Glutamatergic neuron (in vitro differentiated cells): ENCODE measurements at regions not wholly inside any gene's neighbourhood (a gene's known extent, or its start where the extent isn't known, plus 50 kb on each side); places are given as distances from the start of the nearest gene placed in this dataset.
"Not testable (repeated sequence)": the region's sequence is repeated elsewhere in the genome, so short reads cannot be mapped to it uniquely, and the experiment has no call there.

Experiments used
- DNase-seq: peaks from one replicate; pipeline ENCODE4 v3.0.0; 2022
- H3K27ac Mint-ChIP-seq: one replicate; pipeline ENCODE4 v1.8.0; 2020; ENCODE audit warnings: mild to moderate bottlenecking, mixed read lengths, inconsistent platforms; ENCODE audit not compliant: unreplicated experiment
- H3K27me3 Mint-ChIP-seq: one replicate; pipeline ENCODE4 v1.8.0; 2020; ENCODE audit warnings: mild to moderate bottlenecking, moderate library complexity, mixed read lengths, inconsistent platforms; ENCODE audit not compliant: unreplicated experiment
- H3K36me3 Mint-ChIP-seq: one replicate; pipeline ENCODE4 v1.8.0; 2020; ENCODE audit warnings: mild to moderate bottlenecking, mixed read lengths, inconsistent platforms; ENCODE audit not compliant: unreplicated experiment
- H3K4me1 Mint-ChIP-seq: one replicate; pipeline ENCODE4 v1.8.0; 2020; ENCODE audit warnings: mild to moderate bottlenecking, low read depth, mixed read lengths, inconsistent platforms; ENCODE audit not compliant: unreplicated experiment
- H3K4me3 Mint-ChIP-seq: one replicate; pipeline ENCODE4 v1.8.0; 2020; ENCODE audit warnings: mild to moderate bottlenecking, mixed read lengths, inconsistent platforms; ENCODE audit not compliant: unreplicated experiment
- H3K9me3 Mint-ChIP-seq: one replicate; pipeline ENCODE4 v1.8.0; 2020; ENCODE audit warnings: mild to moderate bottlenecking, moderate library complexity, mixed read lengths, inconsistent platforms; ENCODE audit not compliant: unreplicated experiment

DNA sequence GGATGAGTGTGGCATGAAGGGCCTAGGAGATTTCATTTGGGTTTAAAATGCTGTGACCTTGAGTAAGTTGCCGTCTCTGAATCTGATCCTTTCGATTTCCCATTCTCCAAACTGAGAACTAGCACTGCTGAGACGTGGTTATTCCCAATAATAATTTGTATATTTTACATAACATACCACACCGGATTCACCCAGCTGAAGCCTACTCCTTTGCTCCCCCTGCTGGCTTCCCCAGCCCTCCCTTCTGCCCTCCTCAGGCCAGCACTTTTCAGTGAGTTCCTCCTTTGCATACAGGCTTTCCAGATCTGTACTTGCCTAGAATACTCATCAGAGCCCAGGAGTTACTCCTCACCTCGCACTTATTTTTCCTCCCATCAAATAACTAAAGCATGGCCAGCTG is 255.1 kb downstream of the OR4F29 start:
- H3K27ac Mint-ChIP-seq, H3K27me3 Mint-ChIP-seq, DNase-seq, H3K9me3 Mint-ChIP-seq, H3K4me1 Mint-ChIP-seq, H3K36me3 Mint-ChIP-seq, H3K4me3 Mint-ChIP-seq: not testable (repeated sequence)

- not testable (repeated sequence) for H3K27me3 Mint-ChIP-seq, H3K36me3 Mint-ChIP-seq, H3K4me1 Mint-ChIP-seq, H3K9me3 Mint-ChIP-seq
- Mint-ChIP-seq H3K4me3 (peak overlapping the region; percentile 49), H3K27ac (peak overlapping the region; percentile 75)
- peak; percentile 40 for DNase-seq
These were observed 260.0 kb downstream of the OR4F29 start for GRCh38 chr1:191296-192049.

GRCh38 chr1:190678-191077 is 260.8 kb downstream of the OR4F29 start:
- not testable (repeated sequence) for H3K27me3 Mint-ChIP-seq, H3K36me3 Mint-ChIP-seq, H3K4me1 Mint-ChIP-seq, H3K9me3 Mint-ChIP-seq
- DNase-seq: peak; percentile 7
- Mint-ChIP-seq H3K27ac (peak overlapping the region; percentile 86), H3K4me3 (peak overlapping the region; percentile 67)

DNA sequence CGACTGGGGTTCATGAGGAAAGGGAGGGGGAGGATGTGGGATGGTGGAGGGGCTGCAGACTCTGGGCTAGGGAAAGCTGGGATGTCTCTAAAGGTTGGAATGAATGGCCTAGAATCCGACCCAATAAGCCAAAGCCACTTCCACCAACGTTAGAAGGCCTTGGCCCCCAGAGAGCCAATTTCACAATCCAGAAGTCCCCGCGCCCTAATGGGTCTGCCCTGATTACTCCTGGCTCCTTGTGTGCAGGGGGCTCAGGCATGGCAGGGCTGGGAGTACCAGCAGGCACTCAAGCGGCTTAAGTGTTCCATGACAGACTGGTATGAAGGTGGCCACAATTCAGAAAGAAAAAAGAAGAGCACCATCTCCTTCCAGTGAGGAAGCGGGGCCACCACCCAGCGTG is 261.6 kb downstream of the OR4F29 start:
- DNase-seq: peak; percentile 16
- not testable (repeated sequence) for H3K4me1 Mint-ChIP-seq, H3K9me3 Mint-ChIP-seq, H3K4me3 Mint-ChIP-seq, H3K27me3 Mint-ChIP-seq, H3K36me3 Mint-ChIP-seq, H3K27ac Mint-ChIP-seq

GRCh38 chr1:189270-189669 is 262.2 kb downstream of the OR4F29 start:
- peak; percentile 7 for DNase-seq
- not testable (repeated sequence) for H3K4me1 Mint-ChIP-seq, H3K9me3 Mint-ChIP-seq, H3K27me3 Mint-ChIP-seq, H3K27ac Mint-ChIP-seq, H3K36me3 Mint-ChIP-seq, H3K4me3 Mint-ChIP-seq

DNA sequence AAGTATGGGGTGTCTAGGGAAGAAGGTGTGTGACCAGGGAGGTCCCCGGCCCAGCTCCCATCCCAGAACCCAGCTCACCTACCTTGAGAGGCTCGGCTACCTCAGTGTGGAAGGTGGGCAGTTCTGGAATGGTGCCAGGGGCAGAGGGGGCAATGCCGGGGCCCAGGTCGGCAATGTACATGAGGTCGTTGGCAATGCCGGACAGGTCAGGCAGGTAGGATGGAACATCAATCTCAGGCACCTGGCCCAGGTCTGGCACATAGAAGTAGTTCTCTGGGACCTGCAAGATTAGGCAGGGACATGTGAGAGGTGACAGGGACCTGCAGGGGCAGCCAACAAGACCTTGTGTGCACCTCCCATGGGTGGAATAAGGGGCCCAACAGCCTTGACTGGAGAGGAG is 264.2 kb downstream of the OR4F29 start:
- H3K4me3 Mint-ChIP-seq, H3K4me1 Mint-ChIP-seq, H3K9me3 Mint-ChIP-seq, DNase-seq, H3K36me3 Mint-ChIP-seq, H3K27ac Mint-ChIP-seq, H3K27me3 Mint-ChIP-seq: not testable (repeated sequence)

DNA sequence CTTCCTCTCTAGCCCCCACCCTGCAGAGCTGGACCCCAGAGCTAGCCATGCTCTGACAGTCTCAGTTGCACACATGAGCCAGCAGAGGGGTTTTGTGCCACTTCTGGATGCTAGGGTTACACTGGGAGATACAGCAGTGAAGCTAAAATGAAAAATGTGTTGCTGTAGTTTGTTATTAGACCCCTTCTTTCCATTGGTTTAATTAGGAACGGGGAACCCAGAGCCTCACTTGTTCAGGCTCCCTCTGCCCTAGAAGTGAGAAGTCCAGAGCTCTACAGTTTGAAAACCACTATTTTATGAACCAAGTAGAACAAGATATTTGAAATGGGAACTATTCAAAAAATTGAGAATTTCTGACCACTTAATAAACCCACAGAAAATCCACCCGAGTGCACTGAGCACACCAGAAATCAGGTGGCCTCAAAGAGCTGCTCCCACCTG is 264.8 kb downstream of the OR4F29 start:
- peak; percentile 7 for DNase-seq
- not testable (repeated sequence) for H3K4me3 Mint-ChIP-seq

DNA sequence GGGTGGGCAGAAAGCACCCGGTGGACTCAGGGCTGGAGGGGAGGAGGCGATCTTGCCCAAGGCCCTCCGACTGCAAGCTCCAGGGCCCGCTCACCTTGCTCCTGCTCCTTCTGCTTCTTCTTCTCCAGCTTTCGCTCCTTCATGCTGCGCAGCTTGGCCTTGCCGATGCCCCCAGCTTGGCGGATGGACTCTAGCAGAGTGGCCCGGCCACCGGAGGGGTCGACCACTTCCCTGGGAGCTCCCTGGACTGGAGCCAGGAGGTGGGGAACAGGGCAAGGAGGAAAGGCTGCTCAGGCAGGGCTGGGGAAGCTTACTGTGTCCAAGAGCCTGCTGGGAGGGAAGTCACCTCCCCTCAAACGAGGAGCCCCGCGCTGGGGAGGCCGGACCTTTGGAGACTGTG is 265.3 kb downstream of the OR4F29 start:
- H3K27me3 Mint-ChIP-seq, H3K36me3 Mint-ChIP-seq, H3K4me1 Mint-ChIP-seq, H3K9me3 Mint-ChIP-seq, H3K4me3 Mint-ChIP-seq, H3K27ac Mint-ChIP-seq: not testable (repeated sequence)
- peak; percentile 12 for DNase-seq

More for the DNA sequence above, 264.8 kb downstream of the OR4F29 start:
- not testable (repeated sequence) for H3K36me3 Mint-ChIP-seq, H3K27me3 Mint-ChIP-seq, H3K9me3 Mint-ChIP-seq, H3K4me1 Mint-ChIP-seq, H3K27ac Mint-ChIP-seq

- H3K27me3 Mint-ChIP-seq, H3K4me1 Mint-ChIP-seq, H3K9me3 Mint-ChIP-seq, DNase-seq, H3K27ac Mint-ChIP-seq, H3K4me3 Mint-ChIP-seq, H3K36me3 Mint-ChIP-seq: not testable (repeated sequence)
These were observed 266.0 kb downstream of the OR4F29 start for GRCh38 chr1:185526-185925.

DNA sequence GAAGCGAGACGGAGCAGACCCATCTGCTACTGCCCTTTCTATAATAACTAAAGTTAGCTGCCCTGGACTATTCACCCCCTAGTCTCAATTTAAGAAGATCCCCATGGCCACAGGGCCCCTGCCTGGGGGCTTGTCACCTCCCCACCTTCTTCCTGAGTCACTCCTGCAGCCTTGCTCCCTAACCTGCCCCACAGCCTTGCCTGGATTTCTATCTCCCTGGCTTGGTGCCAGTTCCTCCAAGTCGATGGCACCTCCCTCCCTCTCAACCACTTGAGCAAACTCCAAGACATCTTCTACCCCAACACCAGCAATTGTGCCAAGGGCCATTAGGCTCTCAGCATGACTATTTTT is 267.2 kb downstream of the OR4F29 start:
- DNase-seq: peak; percentile 13
- Mint-ChIP-seq H3K27ac (peak overlapping the region; percentile 66), H3K4me3 (peak overlapping the region; percentile 25)
- H3K9me3 Mint-ChIP-seq, H3K36me3 Mint-ChIP-seq, H3K27me3 Mint-ChIP-seq, H3K4me1 Mint-ChIP-seq: not testable (repeated sequence)

DNA sequence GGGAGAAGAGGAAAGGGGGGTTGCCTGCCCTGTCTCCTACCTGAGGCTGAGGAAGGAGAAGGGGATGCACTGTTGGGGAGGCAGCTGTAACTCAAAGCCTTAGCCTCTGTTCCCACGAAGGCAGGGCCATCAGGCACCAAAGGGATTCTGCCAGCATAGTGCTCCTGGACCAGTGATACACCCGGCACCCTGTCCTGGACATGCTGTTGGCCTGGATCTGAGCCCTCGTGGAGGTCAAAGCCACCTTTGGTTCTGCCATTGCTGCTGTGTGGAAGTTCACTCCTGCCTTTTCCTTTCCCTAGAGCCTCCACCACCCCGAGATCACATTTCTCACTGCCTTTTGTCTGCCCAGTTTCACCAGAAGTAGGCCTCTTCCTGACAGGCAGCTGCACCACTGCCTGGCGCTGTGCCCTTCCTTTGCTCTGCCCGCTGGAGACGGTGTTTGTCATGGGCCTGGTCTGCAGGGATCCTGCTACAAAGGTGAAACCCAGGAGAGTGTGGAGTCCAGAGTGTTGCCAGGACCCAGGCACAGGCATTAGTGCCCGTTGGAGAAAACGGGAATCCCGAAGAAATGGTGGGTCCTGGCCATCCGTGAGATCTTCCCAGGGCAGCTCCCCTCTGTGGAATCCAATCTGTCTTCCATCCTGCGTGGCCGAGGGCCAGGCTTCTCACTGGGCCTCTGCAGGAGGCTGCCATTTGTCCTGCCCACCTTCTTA is 267.7 kb downstream of the OR4F29 start:
- H3K4me3 Mint-ChIP-seq, H3K4me1 Mint-ChIP-seq, H3K36me3 Mint-ChIP-seq, H3K27me3 Mint-ChIP-seq, H3K27ac Mint-ChIP-seq, H3K9me3 Mint-ChIP-seq: not testable (repeated sequence)
- DNase-seq: peak; percentile 8

GRCh38 chr1:183081-183480 is 268.4 kb downstream of the OR4F29 start:
- not testable (repeated sequence) for DNase-seq, H3K27me3 Mint-ChIP-seq, H3K27ac Mint-ChIP-seq, H3K4me3 Mint-ChIP-seq, H3K4me1 Mint-ChIP-seq, H3K9me3 Mint-ChIP-seq, H3K36me3 Mint-ChIP-seq
